ENCODE measurements at regions not wholly inside any gene's neighbourhood (a gene's known extent, or its start where the extent isn't known, plus 50 kb on each side); places are given as distances from the start of the nearest gene placed in this dataset.

DNA sequence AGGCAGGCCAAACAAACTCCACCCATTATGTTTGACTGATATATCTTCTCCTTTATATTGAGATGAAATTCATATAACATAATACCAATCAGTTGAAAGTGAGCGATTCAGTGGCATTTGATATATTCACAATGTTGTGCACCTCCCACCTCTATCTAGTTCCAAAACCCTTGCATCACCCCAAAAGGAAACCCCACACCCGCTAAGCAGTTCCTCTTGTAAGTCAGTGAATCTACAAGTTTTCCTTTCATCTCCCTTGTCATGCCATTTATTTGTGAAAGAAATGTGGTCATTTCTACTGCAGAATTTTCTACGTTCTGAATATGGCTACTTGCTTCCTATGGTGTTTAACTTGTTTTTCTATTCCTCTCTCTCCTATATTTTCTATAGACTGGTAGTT lies 99.4 kb upstream of the PTPN3 start:
- TF ChIP-seq CTCF (IDR thresholded peaks at IDR 0.05 in 8 of 11, conservative IDR thresholded peaks at IDR 0.05 in 3 of 11) = no peak
- TF ChIP-seq POLR2AphosphoS5 (IDR thresholded peaks at IDR 0.05) = no peak

Measured in spleen (tissue), 7 donors.